ENCODE measurements at regions not wholly inside any gene's neighbourhood (a gene's known extent, or its start where the extent isn't known, plus 50 kb on each side); places are given as distances from the start of the nearest gene placed in this dataset.

- DNase-seq = no peak
These were observed 382.9 kb downstream of the KCTD12 start for GRCh38 chr13:76503291-76503690.

- DNase-seq = no peak
These were observed 385.3 kb downstream of the KCTD12 start for GRCh38 chr13:76500894-76501293.

- no peak for DNase-seq
These were observed 386.3 kb downstream of the KCTD12 start for GRCh38 chr13:76499891-76500290.

- DNase-seq = no peak
These were observed 396.9 kb downstream of the KCTD12 start for GRCh38 chr13:76489274-76489673.

- DNase-seq = no peak
These were observed 404.5 kb downstream of the KCTD12 start for GRCh38 chr13:76481738-76482137.

GRCh38 chr13:76474966-76475365 lies 411.2 kb downstream of the KCTD12 start:
- no peak for DNase-seq

- no peak for DNase-seq
These were observed 411.8 kb downstream of the KCTD12 start for GRCh38 chr13:76474356-76474755.

- peak; percentile 78 for DNase-seq
These were observed 412.6 kb downstream of the KCTD12 start for GRCh38 chr13:76473552-76474134.

GRCh38 chr13:76472916-76473315 lies 413.3 kb downstream of the KCTD12 start:
- no peak for DNase-seq

GRCh38 chr13:76471486-76471885 lies 414.7 kb downstream of the KCTD12 start:
- DNase-seq = no peak

- DNase-seq = no peak
These were observed 415.2 kb downstream of the KCTD12 start for GRCh38 chr13:76470991-76471390.

GRCh38 chr13:76466043-76466442 lies 420.2 kb downstream of the KCTD12 start:
- DNase-seq = no peak

- DNase-seq = no peak
These were observed 422.9 kb downstream of the KCTD12 start for GRCh38 chr13:76463314-76463713.

- no peak for DNase-seq
These were observed 424.2 kb downstream of the KCTD12 start for GRCh38 chr13:76461999-76462398.

GRCh38 chr13:76461484-76461883 lies 424.7 kb downstream of the KCTD12 start:
- no peak for DNase-seq

GRCh38 chr13:76459863-76460262 lies 426.3 kb downstream of the KCTD12 start:
- DNase-seq = no peak

- DNase-seq = no peak
These were observed 430.2 kb downstream of the KCTD12 start for GRCh38 chr13:76455960-76456359.

- no peak for DNase-seq
These were observed 431.2 kb downstream of the KCTD12 start for GRCh38 chr13:76454991-76455390.

- no peak for DNase-seq
These were observed 436.5 kb downstream of the KCTD12 start for GRCh38 chr13:76449716-76450115.

GRCh38 chr13:76446191-76446590 lies 440.0 kb downstream of the KCTD12 start:
- no peak for DNase-seq

GRCh38 chr13:76440568-76440967 lies 445.6 kb downstream of the KCTD12 start:
- DNase-seq = no peak

GRCh38 chr13:76439546-76439945 lies 446.7 kb downstream of the KCTD12 start:
- no peak for DNase-seq

GRCh38 chr13:76438050-76438449 lies 448.2 kb downstream of the KCTD12 start:
- no peak for DNase-seq

GRCh38 chr13:76425935-76426334 lies 460.3 kb downstream of the KCTD12 start:
- DNase-seq = no peak

- no peak for DNase-seq
These were observed 465.2 kb downstream of the KCTD12 start for GRCh38 chr13:76421011-76421410.

GRCh38 chr13:76418404-76418803 lies 467.8 kb downstream of the KCTD12 start:
- no peak for DNase-seq
